Keratinocyte (primary cell): ENCODE measurements at regions not wholly inside any gene's neighbourhood (a gene's known extent, or its start where the extent isn't known, plus 50 kb on each side); places are given as distances from the start of the nearest gene placed in this dataset.

Experiments used
- EZH2 ChIP-seq: IDR thresholded peaks from one replicate; pipeline ENCODE4 v1.6.1; 2012; ENCODE audit warnings: inconsistent platforms, mild to moderate bottlenecking, low read length, moderate library complexity
- TF ChIP-seq, protein P1 (sequence below), 3 experiments: IDR thresholded peaks in 1 of 3; conservative IDR thresholded peaks in 1 of 3; optimal IDR thresholded peaks in 1 of 3; 2 replicates in 2 of 3; 3 replicates in 1 of 3; pipeline versions ENCODE3 to v1.5.1; 2011; ENCODE audit warnings: low read length in 3 of 3, mild to moderate bottlenecking in 3 of 3, moderate library complexity in 2 of 3, control low read depth in 1 of 3, inconsistent platforms in 1 of 3; ENCODE audit not compliant: insufficient read depth in 2 of 3; ENCODE audit errors: extremely low read depth in 1 of 3

GRCh38 chr12:127052511-127053232, 1214.3 kb upstream of the TMEM132C start:
- TF ChIP-seq, protein P1, sequence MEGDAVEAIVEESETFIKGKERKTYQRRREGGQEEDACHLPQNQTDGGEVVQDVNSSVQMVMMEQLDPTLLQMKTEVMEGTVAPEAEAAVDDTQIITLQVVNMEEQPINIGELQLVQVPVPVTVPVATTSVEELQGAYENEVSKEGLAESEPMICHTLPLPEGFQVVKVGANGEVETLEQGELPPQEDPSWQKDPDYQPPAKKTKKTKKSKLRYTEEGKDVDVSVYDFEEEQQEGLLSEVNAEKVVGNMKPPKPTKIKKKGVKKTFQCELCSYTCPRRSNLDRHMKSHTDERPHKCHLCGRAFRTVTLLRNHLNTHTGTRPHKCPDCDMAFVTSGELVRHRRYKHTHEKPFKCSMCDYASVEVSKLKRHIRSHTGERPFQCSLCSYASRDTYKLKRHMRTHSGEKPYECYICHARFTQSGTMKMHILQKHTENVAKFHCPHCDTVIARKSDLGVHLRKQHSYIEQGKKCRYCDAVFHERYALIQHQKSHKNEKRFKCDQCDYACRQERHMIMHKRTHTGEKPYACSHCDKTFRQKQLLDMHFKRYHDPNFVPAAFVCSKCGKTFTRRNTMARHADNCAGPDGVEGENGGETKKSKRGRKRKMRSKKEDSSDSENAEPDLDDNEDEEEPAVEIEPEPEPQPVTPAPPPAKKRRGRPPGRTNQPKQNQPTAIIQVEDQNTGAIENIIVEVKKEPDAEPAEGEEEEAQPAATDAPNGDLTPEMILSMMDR (optimal IDR thresholded peaks at IDR 0.05 in 1 of 3, IDR thresholded peaks at IDR 0.05 in 1 of 3, conservative IDR thresholded peaks at IDR 0.05 in 1 of 3; ENCODE audit: extremely low read depth in 1 of 3, insufficient read depth in 2 of 3, low read length in 3 of 3), result no peak
- no peak for TF ChIP-seq EZH2
